MM.1S (cell line): ENCODE measurements at regions not wholly inside any gene's neighbourhood (a gene's known extent, or its start where the extent isn't known, plus 50 kb on each side); places are given as distances from the start of the nearest gene placed in this dataset.

ENCODE experiments used
- DNase-seq: peaks from one replicate; pipeline ENCODE4 v3.0.0-alpha.2; 2015
- H2AFZ ChIP-seq: fragments of 300-600 bp; sonication (generic); 2 replicates; pipeline ENCODE4 v1.6.0; 2016; ENCODE audit warnings: antibody characterized with exemption, low read length
- H3F3A ChIP-seq: fragments of 300-600 bp; sonication (generic); 2 replicates; pipeline ENCODE4 v1.6.1; 2016; ENCODE audit warnings: mild to moderate bottlenecking, antibody characterized with exemption, low read length, moderate library complexity, mixed read lengths; ENCODE audit not compliant: insufficient read depth
- H3K27ac ChIP-seq: fragments of 300-600 bp; sonication (generic); 2 replicates; pipeline ENCODE4 v1.5.1; 2016; ENCODE audit warnings: mild to moderate bottlenecking, low read length
- H3K27me3 ChIP-seq: fragments of 300-600 bp; sonication (generic); replicated peaks from 2 replicates; pipeline ENCODE4 v1.6.0; 2016; ENCODE audit warnings: low read length; ENCODE audit not compliant: insufficient read depth
- H3K36me3 ChIP-seq: fragments of 300-600 bp; sonication (generic); replicated peaks from 2 replicates; pipeline ENCODE4 v1.6.1; 2016; ENCODE audit warnings: mild to moderate bottlenecking, low read length, mixed read lengths; ENCODE audit not compliant: insufficient read depth
- H3K4me1 ChIP-seq: fragments of 300-600 bp; sonication (generic); 2 replicates; pipeline ENCODE4 v1.6.1; 2016; ENCODE audit warnings: low read length, mixed read lengths
- H3K4me2 ChIP-seq: fragments of 300-600 bp; sonication (generic); 2 replicates; pipeline ENCODE4 v1.6.0; 2016; ENCODE audit warnings: low read depth, low read length
- H3K4me3 ChIP-seq: fragments of 300-600 bp; sonication (generic); 2 replicates; pipeline ENCODE4 v1.5.1; 2016; ENCODE audit warnings: low read length, mixed read lengths
- H3K79me2 ChIP-seq: fragments of 300-600 bp; sonication (generic); 2 replicates; pipeline ENCODE4 v1.6.1; 2016; ENCODE audit warnings: mixed run types, low read length, mixed read lengths
- H3K9ac ChIP-seq: fragments of 300-600 bp; sonication (generic); 2 replicates; pipeline ENCODE4 v1.6.1; 2016; ENCODE audit warnings: low read length, mixed read lengths
- H3K9me2 ChIP-seq: fragments of 300-600 bp; sonication (generic); replicated peaks from 2 replicates; pipeline ENCODE4 v1.6.1; 2016; ENCODE audit warnings: mild to moderate bottlenecking, low read length, mixed read lengths; ENCODE audit not compliant: insufficient read depth
- H3K9me3 ChIP-seq: fragments of 300-600 bp; sonication (generic); replicated peaks from 2 replicates; pipeline ENCODE4 v1.6.1; 2016; ENCODE audit warnings: mild to moderate bottlenecking, low read length, mixed read lengths; ENCODE audit not compliant: insufficient read depth
- H4K20me1 ChIP-seq: fragments of 300-600 bp; sonication (generic); 2 replicates; pipeline ENCODE4 v1.6.1; 2016; ENCODE audit warnings: mild to moderate bottlenecking, low read length, moderate library complexity, mixed read lengths; ENCODE audit not compliant: insufficient read depth
- CTCF ChIP-seq: fragments of 300-600 bp; sonication (generic); IDR thresholded peaks from 2 replicates; pipeline ENCODE4 v1.5.1; 2016; ENCODE audit warnings: antibody characterized with exemption, low read length, mixed read lengths
- EZH2 ChIP-seq: fragments of 300-600 bp; sonication (generic); optimal IDR thresholded peaks from 2 replicates; pipeline ENCODE3; 2017; ENCODE audit warnings: low read depth, mild to moderate bottlenecking, antibody characterized with exemption, low read length, mixed read lengths
- EZH2phosphoT487 ChIP-seq: fragments of 300-600 bp; sonication (generic); IDR thresholded peaks from 2 replicates; pipeline ENCODE4 v1.6.1; 2018; ENCODE audit warnings: antibody characterized with exemption, low read length

DNA sequence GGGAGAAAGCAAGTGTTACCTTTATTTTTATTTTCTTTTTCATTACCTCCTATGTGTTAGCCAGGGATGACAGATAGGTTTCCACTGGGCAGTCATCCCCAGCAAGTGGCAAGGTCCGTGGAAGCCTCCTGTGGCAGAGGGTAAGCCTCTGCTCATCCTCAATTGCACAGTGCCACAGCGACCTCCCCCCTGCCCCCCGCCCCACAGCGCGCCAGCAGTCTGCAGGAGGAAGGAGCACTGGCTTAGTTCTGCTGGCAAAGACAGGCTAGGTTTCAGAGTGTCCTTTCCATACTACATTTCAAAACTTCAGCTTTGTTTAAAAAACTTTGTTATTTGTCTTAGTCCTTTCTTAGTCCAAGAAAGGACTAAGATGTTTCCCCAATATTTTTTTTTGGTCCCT is 194.7 kb downstream of the EXOC5 start:
- Histone ChIP-seq H3K9me2 (no peaks in the 10 kb centered on the region), H3K4me1 (no peaks in the 10 kb centered on the region), H2AFZ (no peak overlapping the region), H3K27me3 (no peaks in the 10 kb centered on the region), H3K36me3 (no peaks in the 10 kb centered on the region), H3F3A (no peaks in the 10 kb centered on the region), H3K4me2 (no peak overlapping the region), H4K20me1 (no peaks in the 10 kb centered on the region), H3K4me3 (no peak overlapping the region), H3K9ac (no peak overlapping the region), H3K9me3 (no peaks in the 10 kb centered on the region), H3K79me2 (no peaks in the 10 kb centered on the region), H3K27ac (no peak overlapping the region)
- no peak for DNase-seq
- no peak for TF ChIP-seq EZH2phosphoT487
- TF ChIP-seq CTCF, result no peak
- no peak for TF ChIP-seq EZH2

DNA sequence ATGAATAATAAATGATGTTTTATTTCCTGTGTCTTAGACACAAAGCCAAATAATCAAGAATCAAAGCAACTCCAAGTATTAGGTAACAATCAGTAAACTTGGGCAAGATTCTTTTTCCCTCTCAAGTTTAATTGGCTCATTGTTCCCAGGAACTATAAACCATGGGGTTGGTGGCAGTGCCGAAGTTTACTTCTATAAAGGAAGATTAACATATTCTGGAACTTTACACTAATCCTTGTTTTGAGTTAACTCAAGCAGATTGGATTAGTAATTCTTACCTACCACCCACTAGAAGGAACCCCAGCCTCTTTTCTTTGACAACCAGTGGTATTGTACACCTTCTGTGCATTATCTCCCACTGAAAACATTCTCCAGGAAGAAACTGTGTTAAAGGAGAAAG is 197.1 kb downstream of the EXOC5 start:
- Histone ChIP-seq H3K4me3 (no peak overlapping the region), H3K9ac (no peak overlapping the region), H3K27me3 (no peaks in the 10 kb centered on the region), H3K4me2 (no peak overlapping the region), H3K9me3 (no peaks in the 10 kb centered on the region), H3K27ac (no peak overlapping the region), H3K36me3 (no peaks in the 10 kb centered on the region), H3K79me2 (no peaks in the 10 kb centered on the region), H3F3A (no peaks in the 10 kb centered on the region), H2AFZ (no peak overlapping the region), H3K9me2 (no peaks in the 10 kb centered on the region), H3K4me1 (no peaks in the 10 kb centered on the region), H4K20me1 (no peaks in the 10 kb centered on the region)
- TF ChIP-seq EZH2 (no peak), CTCF (no peak), EZH2phosphoT487 (no peak)
- DNase-seq, result no peak

- no peak overlapping the region for H3K27ac ChIP-seq
- DNase-seq, result no peak
Measured at GRCh38 chr14:57069702-57070101, 199.0 kb downstream of the EXOC5 start.

More at GRCh38 chr14:57069702-57070101, 199.0 kb downstream of the EXOC5 start:
- H3K4me1 ChIP-seq, result no peaks in the 10 kb centered on the region
- H2AFZ ChIP-seq, result no peak overlapping the region
- H3K4me3 ChIP-seq, result no peak overlapping the region
- no peaks in the 10 kb centered on the region for H3F3A ChIP-seq
- H3K79me2 ChIP-seq, result no peaks in the 10 kb centered on the region
- H3K4me2 ChIP-seq, result no peak overlapping the region
- no peak for TF ChIP-seq EZH2
- TF ChIP-seq EZH2phosphoT487, result no peak
- no peak for TF ChIP-seq CTCF
- no peaks in the 10 kb centered on the region for H3K27me3 ChIP-seq
- H3K9me2 ChIP-seq, result no peaks in the 10 kb centered on the region
- no peaks in the 10 kb centered on the region for H3K36me3 ChIP-seq
- H4K20me1 ChIP-seq, result no peaks in the 10 kb centered on the region
- H3K9ac ChIP-seq, result no peak overlapping the region
- no peaks in the 10 kb centered on the region for H3K9me3 ChIP-seq
